HEK293 (cell line): ENCODE measurements at regions not wholly inside any gene's neighbourhood (a gene's known extent, or its start where the extent isn't known, plus 50 kb on each side); places are given as distances from the start of the nearest gene placed in this dataset.

Experiments used
- CTCF ChIA-PET: fragments of 350-600 bp; formaldehyde crosslinking; extraction: SDS; loops from one replicate; lab custom pipeline; 2021; ENCODE audit warnings: antibody characterized with exemption; lab: Yijun Ruan, JAX
- POLR2A ChIA-PET: fragments of 300-600 bp; formaldehyde crosslinking; extraction: SDS; loops from one replicate; lab custom pipeline; 2020; ENCODE audit warnings: antibody characterized with exemption, inconsistent platforms; lab: Yijun Ruan, JAX
- H3K27ac ChIP-seq: fragments of 200-500 bp; sonication (Bioruptor generic); 2 replicates; pipeline ENCODE4 v1.5.1; 2014; ENCODE audit warnings: low read depth, low read length, control low read depth, inconsistent platforms; ENCODE audit errors: extremely low read depth
- H3K36me3 ChIP-seq, 2 experiments: fragments of 200-500 bp in 1 of 2; sonication (Bioruptor generic) in 1 of 2; 1 replicate in 1 of 2; 2 replicates in 1 of 2; pipeline ENCODE4 v1.5.1; 2014 to 2017; ENCODE audit warnings: inconsistent platforms in 2 of 2, low read length in 2 of 2; ENCODE audit not compliant: control insufficient read depth in 2 of 2, insufficient read depth in 1 of 2
- H3K4me1 ChIP-seq: fragments of 200-500 bp; sonication (Bioruptor generic); 2 replicates; pipeline ENCODE4 v1.5.1; 2014; ENCODE audit warnings: mild to moderate bottlenecking, low read length, inconsistent platforms; ENCODE audit not compliant: control insufficient read depth, insufficient read depth
- H3K4me3 ChIP-seq: 2 replicates; pipeline ENCODE4 v1.5.1; 2011; ENCODE audit warnings: low read depth, mild to moderate bottlenecking, control low read depth, low read length, moderate library complexity
- H3K9me3 ChIP-seq: fragments of 200-500 bp; sonication (Bioruptor generic); 2 replicates; pipeline ENCODE4 v1.5.1; 2014; ENCODE audit warnings: low read depth, low read length, inconsistent platforms; ENCODE audit not compliant: control insufficient read depth, insufficient read depth
- EGR2 ChIP-seq: fragments of 450-650 bp; formaldehyde crosslinking; IDR thresholded peaks from 2 replicates; pipeline ENCODE4 v1.5.1; 2016; ENCODE audit warnings: low read depth, missing biosample characterization, missing genetic modification characterization
- FEZF1 ChIP-seq: fragments of 450-650 bp; formaldehyde crosslinking; IDR thresholded peaks from 2 replicates; pipeline ENCODE4 v1.5.1; 2016; ENCODE audit warnings: missing biosample characterization, missing genetic modification characterization
- KLF17 ChIP-seq: fragments of 450-650 bp; formaldehyde crosslinking; IDR thresholded peaks from 2 replicates; pipeline ENCODE4 v1.5.1; 2016; ENCODE audit warnings: missing biosample characterization, missing genetic modification characterization
- OSR2 ChIP-seq: fragments of 450-650 bp; formaldehyde crosslinking; IDR thresholded peaks from 2 replicates; pipeline ENCODE4 v1.5.1; 2016; ENCODE audit warnings: missing biosample characterization, missing genetic modification characterization
- SALL2 ChIP-seq: fragments of 450-650 bp; formaldehyde crosslinking; IDR thresholded peaks from 2 replicates; pipeline ENCODE4 v1.5.0; 2017; ENCODE audit warnings: missing biosample characterization, mild to moderate bottlenecking, missing genetic modification characterization, borderline replicate concordance
- SP3 ChIP-seq: fragments of 450-650 bp; formaldehyde crosslinking; IDR thresholded peaks from 2 replicates; pipeline ENCODE4 v1.5.1; 2016; ENCODE audit warnings: missing biosample characterization, missing genetic modification characterization
- TRIM28 ChIP-seq: IDR thresholded peaks from 2 replicates; pipeline ENCODE4 v1.6.1; 2011; ENCODE audit warnings: low read length, control low read depth, borderline replicate concordance
- ZBTB21 ChIP-seq: fragments of 450-650 bp; formaldehyde crosslinking; IDR thresholded peaks from 2 replicates; pipeline ENCODE4 v1.5.1; 2017; ENCODE audit warnings: missing biosample characterization, missing genetic modification characterization
- ZBTB6 ChIP-seq: fragments of 450-650 bp; formaldehyde crosslinking; IDR thresholded peaks from 2 replicates; pipeline ENCODE4 v1.5.1; 2017; ENCODE audit warnings: missing biosample characterization, missing genetic modification characterization
- ZNF121 ChIP-seq: fragments of 450-650 bp; formaldehyde crosslinking; IDR thresholded peaks from 2 replicates; pipeline ENCODE4 v1.5.1; 2016; ENCODE audit warnings: missing biosample characterization, missing genetic modification characterization
- ZNF174 ChIP-seq: fragments of 450-650 bp; formaldehyde crosslinking; IDR thresholded peaks from 2 replicates; pipeline ENCODE4 v1.5.0; 2017; ENCODE audit warnings: missing biosample characterization, mild to moderate bottlenecking, missing genetic modification characterization
- ZNF211 ChIP-seq: fragments of 450-650 bp; formaldehyde crosslinking; IDR thresholded peaks from 2 replicates; pipeline ENCODE4 v1.5.1; 2016; ENCODE audit warnings: low read depth, missing biosample characterization, missing genetic modification characterization
- ZNF214 ChIP-seq: fragments of 450-650 bp; formaldehyde crosslinking; IDR thresholded peaks from 2 replicates; pipeline ENCODE4 v1.5.1; 2017; ENCODE audit warnings: missing biosample characterization, mild to moderate bottlenecking, missing genetic modification characterization, borderline replicate concordance
- ZNF223 ChIP-seq: fragments of 450-650 bp; formaldehyde crosslinking; IDR thresholded peaks from 2 replicates; pipeline ENCODE4 v1.5.1; 2016; ENCODE audit warnings: missing biosample characterization, missing genetic modification characterization
- ZNF350 ChIP-seq: fragments of 450-650 bp; formaldehyde crosslinking; IDR thresholded peaks from 2 replicates; pipeline ENCODE4 v1.5.0; 2017; ENCODE audit warnings: missing biosample characterization, mild to moderate bottlenecking, missing genetic modification characterization
- ZNF391 ChIP-seq: fragments of 450-650 bp; formaldehyde crosslinking; IDR thresholded peaks from 2 replicates; pipeline ENCODE4 v1.5.1; 2016; ENCODE audit warnings: low read depth, missing biosample characterization, missing genetic modification characterization, borderline replicate concordance
- ZNF416 ChIP-seq: fragments of 450-650 bp; formaldehyde crosslinking; IDR thresholded peaks from 2 replicates; pipeline ENCODE4 v1.5.1; 2016; ENCODE audit warnings: missing biosample characterization, missing genetic modification characterization
- ZNF433 ChIP-seq: fragments of 450-650 bp; formaldehyde crosslinking; IDR thresholded peaks from 2 replicates; pipeline ENCODE4 v1.5.1; 2016; ENCODE audit warnings: missing biosample characterization, missing genetic modification characterization, low read depth
- ZNF530 ChIP-seq: fragments of 450-650 bp; formaldehyde crosslinking; IDR thresholded peaks from 2 replicates; pipeline ENCODE4 v1.5.1; 2016; ENCODE audit warnings: low read depth, missing biosample characterization, missing genetic modification characterization
- ZNF624 ChIP-seq: fragments of 450-650 bp; formaldehyde crosslinking; IDR thresholded peaks from 2 replicates; pipeline ENCODE4 v1.5.1; 2017; ENCODE audit warnings: missing biosample characterization, missing genetic modification characterization
- ZNF670 ChIP-seq: fragments of 450-650 bp; formaldehyde crosslinking; IDR thresholded peaks from 2 replicates; pipeline ENCODE4 v1.5.1; 2016; ENCODE audit warnings: missing biosample characterization, missing genetic modification characterization, low read depth
- ZNF791 ChIP-seq: fragments of 450-650 bp; formaldehyde crosslinking; IDR thresholded peaks from 2 replicates; pipeline ENCODE4 v1.5.1; 2016; ENCODE audit warnings: missing biosample characterization, missing genetic modification characterization
- ZSCAN23 ChIP-seq: fragments of 450-650 bp; formaldehyde crosslinking; IDR thresholded peaks from 2 replicates; pipeline ENCODE4 v1.5.1; 2016; ENCODE audit warnings: missing biosample characterization, missing genetic modification characterization
- TF ChIP-seq, protein P1 (sequence below): fragments of 450-650 bp; formaldehyde crosslinking; IDR thresholded peaks from 2 replicates; pipeline ENCODE4 v1.5.1; 2017; ENCODE audit warnings: missing biosample characterization, missing genetic modification characterization
- TF ChIP-seq, protein P2 (sequence below): fragments of 450-650 bp; formaldehyde crosslinking; IDR thresholded peaks from 2 replicates; pipeline ENCODE4 v1.5.1; 2016; ENCODE audit warnings: missing biosample characterization, missing genetic modification characterization
- TF ChIP-seq, protein P3 (sequence below): fragments of 450-650 bp; formaldehyde crosslinking; IDR thresholded peaks from 2 replicates; pipeline ENCODE4 v1.5.1; 2016; ENCODE audit warnings: missing biosample characterization, missing genetic modification characterization

DNA sequence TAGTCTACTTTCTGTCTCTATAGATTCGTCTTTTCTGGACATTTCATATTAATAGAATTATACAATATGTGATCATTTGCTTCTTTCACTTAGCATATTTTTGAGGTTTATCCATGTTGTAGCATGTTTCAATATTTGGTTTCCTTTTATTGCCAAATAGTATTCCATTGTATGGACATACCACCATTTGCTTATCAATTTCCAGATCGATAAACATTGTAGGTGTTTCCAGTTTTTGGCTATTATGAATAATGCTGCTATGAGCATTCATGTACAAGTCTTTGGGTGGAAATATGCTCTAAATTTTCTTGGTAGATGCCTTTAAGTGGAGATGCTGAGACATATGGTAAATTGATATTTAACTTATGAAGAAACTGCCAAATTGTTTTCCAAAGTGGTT is 114.1 kb downstream of the RND3 start (continued):
- TF ChIP-seq SP3 (tag by site-specific recombination) (no peak), ZNF223 (tag by site-specific recombination) (no peak), EGR2 (tag by site-specific recombination) (no peak), SALL2 (tag by site-specific recombination) (no peak), OSR2 (tag by site-specific recombination) (no peak)
- TF ChIP-seq, all 188 proteins: peak for 0

- TF ChIP-seq ZNF214 (tag by site-specific recombination): no peak
- TF ChIP-seq FEZF1 (tag by site-specific recombination): no peak
- no peak for TF ChIP-seq ZNF211 (tag by site-specific recombination)
- no peak for TF ChIP-seq TRIM28
- Histone ChIP-seq H3K4me1 (no peaks in the 10 kb centered on the region), H3K4me3 (no peak overlapping the region), H3K36me3 (no peaks in the 10 kb centered on the region), H3K27ac (no peak overlapping the region), H3K9me3 (no peaks in the 10 kb centered on the region)
- CTCF ChIA-PET: interaction anchor here (0.6 to 0.9 kb wide), 2 partner anchors 10 to 39 kb away, joined by 3 to 5 read pairs; no protein-coding TSS in a partner anchor
- POLR2A ChIA-PET: no interaction called here
Observed at GRCh38 chr2:150371044-150371818, 116.2 kb downstream of the RND3 start.

DNA sequence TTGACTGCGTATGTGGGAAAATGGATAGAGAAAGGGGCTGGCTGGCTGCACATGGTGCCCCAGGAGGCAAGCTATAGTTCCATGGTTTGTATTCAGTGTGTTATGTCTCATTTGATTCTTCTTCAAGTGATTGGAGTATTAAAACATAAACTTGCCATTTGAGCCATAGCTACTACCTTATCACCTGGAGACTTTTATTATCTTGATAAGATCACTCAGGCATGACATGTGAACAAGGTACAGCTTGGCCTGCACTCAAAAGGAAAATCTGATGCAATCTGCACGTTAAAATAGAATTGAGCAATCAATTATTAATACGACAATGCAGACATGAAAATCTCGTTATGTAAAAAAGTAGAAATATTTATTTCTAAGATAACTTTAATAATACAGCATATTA is 116.9 kb downstream of the RND3 start:
- ChIA-PET POLR2A (no interaction called here), CTCF (no interaction called here)
- Histone ChIP-seq H3K4me3 (no peak overlapping the region), H3K9me3 (no peaks in the 10 kb centered on the region), H3K4me1 (no peaks in the 10 kb centered on the region), H3K36me3 (no peaks in the 10 kb centered on the region), H3K27ac (no peak overlapping the region)
- TF ChIP-seq ZNF174 (tag by site-specific recombination) (no peak), ZNF433 (tag by site-specific recombination) (no peak), KLF17 (tag by site-specific recombination) (no peak), ZNF791 (no peak), ZNF416 (tag by site-specific recombination) (no peak), ZNF214 (tag by site-specific recombination) (no peak), ZNF391 (tag by site-specific recombination) (no peak), ZNF624 (no peak), ZNF121 (tag by site-specific recombination) (no peak), ZSCAN23 (no peak), ZBTB21 (tag by site-specific recombination) (no peak), ZNF670 (tag by site-specific recombination) (no peak), ZNF350 (no peak), ZBTB6 (tag by site-specific recombination) (no peak), ZNF530 (tag by site-specific recombination) (no peak)
- TF ChIP-seq, protein P1, sequence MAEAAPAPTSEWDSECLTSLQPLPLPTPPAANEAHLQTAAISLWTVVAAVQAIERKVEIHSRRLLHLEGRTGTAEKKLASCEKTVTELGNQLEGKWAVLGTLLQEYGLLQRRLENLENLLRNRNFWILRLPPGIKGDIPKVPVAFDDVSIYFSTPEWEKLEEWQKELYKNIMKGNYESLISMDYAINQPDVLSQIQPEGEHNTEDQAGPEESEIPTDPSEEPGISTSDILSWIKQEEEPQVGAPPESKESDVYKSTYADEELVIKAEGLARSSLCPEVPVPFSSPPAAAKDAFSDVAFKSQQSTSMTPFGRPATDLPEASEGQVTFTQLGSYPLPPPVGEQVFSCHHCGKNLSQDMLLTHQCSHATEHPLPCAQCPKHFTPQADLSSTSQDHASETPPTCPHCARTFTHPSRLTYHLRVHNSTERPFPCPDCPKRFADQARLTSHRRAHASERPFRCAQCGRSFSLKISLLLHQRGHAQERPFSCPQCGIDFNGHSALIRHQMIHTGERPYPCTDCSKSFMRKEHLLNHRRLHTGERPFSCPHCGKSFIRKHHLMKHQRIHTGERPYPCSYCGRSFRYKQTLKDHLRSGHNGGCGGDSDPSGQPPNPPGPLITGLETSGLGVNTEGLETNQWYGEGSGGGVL (tag by site-specific recombination): no peak
- TF ChIP-seq, protein P2, sequence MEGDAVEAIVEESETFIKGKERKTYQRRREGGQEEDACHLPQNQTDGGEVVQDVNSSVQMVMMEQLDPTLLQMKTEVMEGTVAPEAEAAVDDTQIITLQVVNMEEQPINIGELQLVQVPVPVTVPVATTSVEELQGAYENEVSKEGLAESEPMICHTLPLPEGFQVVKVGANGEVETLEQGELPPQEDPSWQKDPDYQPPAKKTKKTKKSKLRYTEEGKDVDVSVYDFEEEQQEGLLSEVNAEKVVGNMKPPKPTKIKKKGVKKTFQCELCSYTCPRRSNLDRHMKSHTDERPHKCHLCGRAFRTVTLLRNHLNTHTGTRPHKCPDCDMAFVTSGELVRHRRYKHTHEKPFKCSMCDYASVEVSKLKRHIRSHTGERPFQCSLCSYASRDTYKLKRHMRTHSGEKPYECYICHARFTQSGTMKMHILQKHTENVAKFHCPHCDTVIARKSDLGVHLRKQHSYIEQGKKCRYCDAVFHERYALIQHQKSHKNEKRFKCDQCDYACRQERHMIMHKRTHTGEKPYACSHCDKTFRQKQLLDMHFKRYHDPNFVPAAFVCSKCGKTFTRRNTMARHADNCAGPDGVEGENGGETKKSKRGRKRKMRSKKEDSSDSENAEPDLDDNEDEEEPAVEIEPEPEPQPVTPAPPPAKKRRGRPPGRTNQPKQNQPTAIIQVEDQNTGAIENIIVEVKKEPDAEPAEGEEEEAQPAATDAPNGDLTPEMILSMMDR (tag by site-specific recombination): no peak
- TF ChIP-seq, protein P3, sequence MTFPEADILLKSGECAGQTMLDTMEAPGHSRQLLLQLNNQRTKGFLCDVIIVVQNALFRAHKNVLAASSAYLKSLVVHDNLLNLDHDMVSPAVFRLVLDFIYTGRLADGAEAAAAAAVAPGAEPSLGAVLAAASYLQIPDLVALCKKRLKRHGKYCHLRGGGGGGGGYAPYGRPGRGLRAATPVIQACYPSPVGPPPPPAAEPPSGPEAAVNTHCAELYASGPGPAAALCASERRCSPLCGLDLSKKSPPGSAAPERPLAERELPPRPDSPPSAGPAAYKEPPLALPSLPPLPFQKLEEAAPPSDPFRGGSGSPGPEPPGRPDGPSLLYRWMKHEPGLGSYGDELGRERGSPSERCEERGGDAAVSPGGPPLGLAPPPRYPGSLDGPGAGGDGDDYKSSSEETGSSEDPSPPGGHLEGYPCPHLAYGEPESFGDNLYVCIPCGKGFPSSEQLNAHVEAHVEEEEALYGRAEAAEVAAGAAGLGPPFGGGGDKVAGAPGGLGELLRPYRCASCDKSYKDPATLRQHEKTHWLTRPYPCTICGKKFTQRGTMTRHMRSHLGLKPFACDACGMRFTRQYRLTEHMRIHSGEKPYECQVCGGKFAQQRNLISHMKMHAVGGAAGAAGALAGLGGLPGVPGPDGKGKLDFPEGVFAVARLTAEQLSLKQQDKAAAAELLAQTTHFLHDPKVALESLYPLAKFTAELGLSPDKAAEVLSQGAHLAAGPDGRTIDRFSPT (tag by site-specific recombination): no peak
